Pancreas (tissue), 10 donors: ENCODE measurements at regions not wholly inside any gene's neighbourhood (a gene's known extent, or its start where the extent isn't known, plus 50 kb on each side); places are given as distances from the start of the nearest gene placed in this dataset.
A peak's percentile ranks its signal among the peaks of the same experiment; 100 is the strongest.

ENCODE experiments used
- ATAC-seq, 4 donors: fragments of 200-7000 bp; cut with Tn5 transposase; one replicate each; pipeline versions ENCODE4 v1.8.0 to v1.9.1; 2020; ENCODE audit warnings: mild to moderate bottlenecking in 4 of 4, moderate library complexity in 4 of 4
- DNase-seq, 6 donors: peaks; one replicate each; pipeline ENCODE4 v3.0.0-alpha.2; 2020
- FAIRE-seq: peaks from 2 replicates; lab custom pipeline; 2012; peaks lifted over from hg19 to GRCh38; lab: Jason Lieb, UNC
- H3K27ac ChIP-seq, 4 donors: fragments of 200-600 bp; sonication (generic); 1 replicate in 3 of 4; 2 replicates in 1 of 4; pipeline versions ENCODE4 v1.5.0 to v1.8.0; 2020
- H3K27me3 ChIP-seq, 4 donors: fragments of 200-600 bp; one replicate each; pipeline ENCODE4 v1.8.0; 2021
- H3K36me3 ChIP-seq, 3 donors: fragments of 200-600 bp; sonication (generic) in 1 of 3; one replicate each; pipeline versions ENCODE4 v1.5.0 to v1.8.0; 2020 to 2021
- H3K4me1 ChIP-seq, 3 donors: fragments of 200-600 bp; one replicate each; pipeline ENCODE4 v1.8.0; 2021
- H3K4me3 ChIP-seq, 4 donors: fragments of 200-600 bp; sonication (generic) in 2 of 4; one replicate each; pipeline versions ENCODE4 v1.5.0 to v1.8.0; 2020 to 2021
- H3K9me3 ChIP-seq, 4 donors: fragments of 200-600 bp; one replicate each; pipeline ENCODE4 v1.8.0; 2021
- WGBS, 2 donors: extraction: QIAGEN DNeasy Blood & Tissue Kit; methylation state at CpG; one replicate each; pipeline ENCODE4 v1.1.7; 2013; 5-methylcytosine and 5-hydroxymethylcytosine counted together
- intact Hi-C, 3 donors: fragments of 100-400 bp; cut with DNase I; formaldehyde crosslinking; loops; one replicate each; pipeline versions ENCODE4 v1.11.1 to v1.14.2; 2022
- TF ChIP-seq, protein P1 (sequence below), 4 donors: fragments of 200-600 bp; sonication (generic) in 3 of 4; IDR thresholded peaks; one replicate each; pipeline versions ENCODE4 v1.5.0 to v1.8.0; 2021; ENCODE audit warnings: antibody characterized with exemption in 4 of 4
- donor health status: healthy with polysubstance abuse.
- donor health status: DM: no; HTN: no; CAD: no; lungs with moderate emphysema.
- donor health status: DM: no; HTN: no; CAD: no.
- donor health status: control.
- donor health status: control.
- donor health status: Bipolar disorder and iron deficiency.
- donor health status: DM: yes; HTN: yes; CAD: no.
- donor health status: DM: no; HTN: no; CAD: no.
- donor health status: DM: no; HTN: no; CAD: no.
- donor health status: DM: yes; HTN: yes; CAD: no.

GRCh38 chr6:148258868-148259267 is 83.8 kb upstream of the SASH1 start:
- H3K36me3 ChIP-seq: no peaks in the 10 kb centered on the region
- 86 to 87% methylated on average over 5 of the region's 5 CpGs for WGBS, 2 donors
- H3K27ac ChIP-seq: no peak overlapping the region
- no peaks in the 10 kb centered on the region for H3K27me3 ChIP-seq
- ATAC-seq (no peak), DNase-seq (no peak), FAIRE-seq (no peak)
- no peaks in the 10 kb centered on the region for H3K9me3 ChIP-seq
- intact Hi-C loops: no loop called here
- TF ChIP-seq, protein P1, sequence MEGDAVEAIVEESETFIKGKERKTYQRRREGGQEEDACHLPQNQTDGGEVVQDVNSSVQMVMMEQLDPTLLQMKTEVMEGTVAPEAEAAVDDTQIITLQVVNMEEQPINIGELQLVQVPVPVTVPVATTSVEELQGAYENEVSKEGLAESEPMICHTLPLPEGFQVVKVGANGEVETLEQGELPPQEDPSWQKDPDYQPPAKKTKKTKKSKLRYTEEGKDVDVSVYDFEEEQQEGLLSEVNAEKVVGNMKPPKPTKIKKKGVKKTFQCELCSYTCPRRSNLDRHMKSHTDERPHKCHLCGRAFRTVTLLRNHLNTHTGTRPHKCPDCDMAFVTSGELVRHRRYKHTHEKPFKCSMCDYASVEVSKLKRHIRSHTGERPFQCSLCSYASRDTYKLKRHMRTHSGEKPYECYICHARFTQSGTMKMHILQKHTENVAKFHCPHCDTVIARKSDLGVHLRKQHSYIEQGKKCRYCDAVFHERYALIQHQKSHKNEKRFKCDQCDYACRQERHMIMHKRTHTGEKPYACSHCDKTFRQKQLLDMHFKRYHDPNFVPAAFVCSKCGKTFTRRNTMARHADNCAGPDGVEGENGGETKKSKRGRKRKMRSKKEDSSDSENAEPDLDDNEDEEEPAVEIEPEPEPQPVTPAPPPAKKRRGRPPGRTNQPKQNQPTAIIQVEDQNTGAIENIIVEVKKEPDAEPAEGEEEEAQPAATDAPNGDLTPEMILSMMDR (IDR thresholded peaks at IDR 0.05): no peak
- no peaks in the 10 kb centered on the region for H3K4me1 ChIP-seq
- no peak overlapping the region for H3K4me3 ChIP-seq

- no peaks in the 10 kb centered on the region for H3K9me3 ChIP-seq
- H3K27me3 ChIP-seq: no peaks in the 10 kb centered on the region
- DNase-seq: no peak
- no peak for FAIRE-seq
- H3K4me1 ChIP-seq: no peaks in the 10 kb centered on the region
- no peak overlapping the region for H3K27ac ChIP-seq
- intact Hi-C loops: no loop called here
- TF ChIP-seq, protein P1 (IDR thresholded peaks at IDR 0.05): no peak
- ATAC-seq: no peak
- 79 to 88% methylated on average over 6 of the region's 6 CpGs for WGBS, 2 donors
- H3K36me3 ChIP-seq: no peaks in the 10 kb centered on the region
- no peak overlapping the region for H3K4me3 ChIP-seq
Observed at GRCh38 chr6:148261470-148261869, 81.2 kb upstream of the SASH1 start.

DNA sequence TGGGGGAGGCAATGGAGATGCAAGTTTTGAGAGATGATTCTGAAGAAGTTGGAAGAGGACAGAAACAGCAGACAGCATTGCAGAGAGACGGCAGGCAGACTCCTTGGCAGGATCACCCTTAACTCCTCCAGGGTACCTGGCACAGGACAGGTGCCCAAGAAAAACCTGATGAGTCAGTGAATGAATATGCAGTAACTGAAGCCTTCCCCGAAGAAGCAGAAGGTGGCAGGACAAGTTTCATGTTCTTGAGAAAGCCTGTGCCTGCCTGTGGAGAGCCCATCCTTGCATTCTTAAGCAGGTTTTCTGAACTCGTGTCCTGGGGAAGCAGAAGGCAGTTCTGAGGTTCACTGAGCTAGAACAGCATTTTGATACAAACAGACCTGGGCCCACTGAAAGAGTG is 79.6 kb upstream of the SASH1 start:
- ATAC-seq (peak in 3 of 4 donors; percentile 38 to 58 (median 55)), FAIRE-seq (no peak), DNase-seq (no peak)
- H3K36me3 ChIP-seq: no peaks in the 10 kb centered on the region
- H3K27me3 ChIP-seq: no peaks in the 10 kb centered on the region
- no peak overlapping the region for H3K27ac ChIP-seq
- H3K9me3 ChIP-seq: no peaks in the 10 kb centered on the region
- no peak overlapping the region for H3K4me3 ChIP-seq
- intact Hi-C loops: no loop called here
- WGBS, 2 donors: 60 to 73% methylated on average over 3 of the region's 3 CpGs
- TF ChIP-seq, protein P1 (IDR thresholded peaks at IDR 0.05): no peak
- H3K4me1 ChIP-seq: no peaks in the 10 kb centered on the region

DNA sequence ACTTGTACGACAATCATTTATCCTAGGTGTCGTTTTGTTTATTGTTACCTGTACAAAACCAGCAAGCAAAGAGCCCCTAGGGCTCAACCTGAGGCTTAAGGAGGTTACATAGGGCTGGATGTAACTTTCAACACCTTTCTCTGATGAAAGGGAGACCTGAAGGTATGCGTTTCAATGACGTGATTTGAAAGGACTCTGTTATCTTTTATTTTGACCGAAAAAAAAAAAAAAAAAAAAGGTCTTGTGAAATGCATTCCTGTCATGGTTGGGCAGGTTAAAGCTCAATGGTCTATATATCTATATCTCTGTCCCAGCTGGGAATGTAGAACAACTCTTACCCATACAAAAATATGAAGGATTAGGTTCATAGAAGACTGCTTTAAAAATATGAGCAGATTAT is 78.7 kb upstream of the SASH1 start:
- no peak overlapping the region for H3K27ac ChIP-seq
- no peaks in the 10 kb centered on the region for H3K36me3 ChIP-seq
- FAIRE-seq (no peak), ATAC-seq (no peak), DNase-seq (no peak)
- H3K9me3 ChIP-seq: no peaks in the 10 kb centered on the region
- no peak overlapping the region for H3K4me3 ChIP-seq
- 56 to 70% methylated on average over 5 of the region's 5 CpGs for WGBS, 2 donors
- intact Hi-C loops: no loop called here
- H3K27me3 ChIP-seq: no peaks in the 10 kb centered on the region
- no peaks in the 10 kb centered on the region for H3K4me1 ChIP-seq
- TF ChIP-seq, protein P1 (IDR thresholded peaks at IDR 0.05): no peak

DNA sequence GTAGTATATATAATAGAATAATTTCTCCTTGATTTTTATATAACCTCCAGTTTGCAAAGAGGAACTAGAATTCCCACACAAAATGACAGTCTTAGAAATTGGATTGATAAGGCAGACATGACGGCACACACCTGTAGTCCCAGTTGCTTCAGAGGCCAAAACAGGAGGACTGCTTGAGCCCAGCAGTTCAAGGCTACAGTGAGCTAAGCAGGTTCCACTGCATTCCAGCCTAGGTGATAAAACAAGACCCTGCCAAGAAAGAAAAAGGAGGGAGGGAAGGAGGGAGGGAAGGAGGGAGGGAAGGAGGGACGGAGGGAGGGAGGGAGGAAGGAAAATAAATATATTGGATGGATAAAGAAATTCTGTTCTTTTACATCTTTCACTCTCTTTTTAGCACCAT is 77.6 kb upstream of the SASH1 start:
- Histone ChIP-seq H3K9me3 (no peaks in the 10 kb centered on the region), H3K27ac (no peak overlapping the region), H3K27me3 (no peaks in the 10 kb centered on the region), H3K36me3 (no peaks in the 10 kb centered on the region), H3K4me1 (no peaks in the 10 kb centered on the region), H3K4me3 (no peak overlapping the region)
- WGBS, 2 donors: 4 to 15% methylated on average over 2 of the region's 2 CpGs
- FAIRE-seq (no peak), DNase-seq (peak in 3 of 6 donors; percentile 27 to 63 (median 44)), ATAC-seq (peak; percentile 74 to 89 (median 85))
- TF ChIP-seq, protein P1 (IDR thresholded peaks at IDR 0.05): no peak
- intact Hi-C loops: no loop called here
